HL-60 (cell line): ENCODE measurements at regions not wholly inside any gene's neighbourhood (a gene's known extent, or its start where the extent isn't known, plus 50 kb on each side); places are given as distances from the start of the nearest gene placed in this dataset.

Source experiments
- DNase-seq, 2 experiments: peaks; one replicate each; pipeline ENCODE4 v3.0.0-alpha.2; 2010 to 2020; ENCODE audit warnings: low read depth in 1 of 2, low spot score in 1 of 2
- H3K27ac ChIP-seq: fragments of 250-450 bp; sonication (Bioruptor Pico); replicated peaks from 2 replicates; pipeline ENCODE4 v1.5.1; 2020; ENCODE audit warnings: mild to moderate bottlenecking, moderate library complexity
- H3K27me3 ChIP-seq: fragments of 250-450 bp; sonication (Bioruptor Pico); 2 replicates; pipeline ENCODE4 v1.5.1; 2021; ENCODE audit warnings: mild to moderate bottlenecking, moderate library complexity; ENCODE audit not compliant: insufficient read depth, poor library complexity, severe bottlenecking
- H3K4me3 ChIP-seq: replicated peaks from 2 replicates; pipeline ENCODE4 v1.5.1; 2011; ENCODE audit warnings: mild to moderate bottlenecking, control low read depth, low read length; ENCODE audit not compliant: insufficient read depth
- CTCF ChIP-seq: IDR thresholded peaks from one replicate; pipeline ENCODE4 v1.5.1; 2011; ENCODE audit warnings: low read length, control low read depth, inconsistent platforms; ENCODE audit not compliant: insufficient read depth
- GABPA ChIP-seq: IDR thresholded peaks from 2 replicates; pipeline ENCODE4 v1.6.1; 2012; ENCODE audit warnings: low read depth
- POLR2AphosphoS5 ChIP-seq: IDR thresholded peaks from 2 replicates; pipeline ENCODE4 v1.6.1; 2012; ENCODE audit warnings: low read depth
- REST ChIP-seq: IDR thresholded peaks from 2 replicates; pipeline ENCODE4 v1.6.1; 2012; ENCODE audit warnings: low read depth; ENCODE audit not compliant: insufficient replicate concordance
- SPI1 ChIP-seq: IDR thresholded peaks from 2 replicates; pipeline ENCODE4 v1.6.1; 2012; ENCODE audit warnings: low read depth, mild to moderate bottlenecking, borderline replicate concordance

GRCh38 chr1:245079021-245079609 lies 75.7 kb upstream of the KIF26B start:
- no peak overlapping the region for H3K4me3 ChIP-seq
- no peak overlapping the region for H3K27ac ChIP-seq
- no peaks in the 10 kb centered on the region for H3K27me3 ChIP-seq
- DNase-seq: no peak
- TF ChIP-seq CTCF: peak; percentile 60
- no peak for TF ChIP-seq POLR2AphosphoS5

- no peak overlapping the region for H3K4me3 ChIP-seq
- TF ChIP-seq REST: no peak
- no peak for TF ChIP-seq SPI1
- no peak for TF ChIP-seq CTCF
- no peak for TF ChIP-seq GABPA
- TF ChIP-seq POLR2AphosphoS5: no peak
- no peaks in the 10 kb centered on the region for H3K27me3 ChIP-seq
- H3K27ac ChIP-seq: no peak overlapping the region
- DNase-seq: no peak
Measured at GRCh38 chr1:245074898-245075297, 79.9 kb upstream of the KIF26B start.

GRCh38 chr1:245074232-245074747 lies 80.5 kb upstream of the KIF26B start:
- H3K27ac ChIP-seq: no peak overlapping the region
- no peak for DNase-seq
- no peak overlapping the region for H3K4me3 ChIP-seq
- TF ChIP-seq CTCF (no peak), POLR2AphosphoS5 (no peak), SPI1 (no peak), GABPA (no peak), REST (no peak)
- no peaks in the 10 kb centered on the region for H3K27me3 ChIP-seq
